ENCODE measurements at regions not wholly inside any gene's neighbourhood (a gene's known extent, or its start where the extent isn't known, plus 50 kb on each side); places are given as distances from the start of the nearest gene placed in this dataset.

- H3K27ac ChIP-seq = no peak overlapping the region
- no peaks in the 10 kb centered on the region for H3K27me3 ChIP-seq
- no peak for TF ChIP-seq CTCF (IDR thresholded peaks at IDR 0.05)
- no peak for TF ChIP-seq POLR2A (IDR thresholded peaks at IDR 0.05)
- no peak for TF ChIP-seq EP300 (IDR thresholded peaks at IDR 0.05)
- H3K4me1 ChIP-seq = no peaks in the 10 kb centered on the region
- H3K36me3 ChIP-seq = no peaks in the 10 kb centered on the region
- DNase-seq (ENCODE audit: low spot score in 2 of 2) = no peak
- H3K9me3 ChIP-seq = no peaks in the 10 kb centered on the region
- WGBS, 2 donors = 53 to 56% methylated on average over 3 of the region's 3 CpGs
- no peak overlapping the region for H3K4me3 ChIP-seq
Observed at GRCh38 chr12:61654698-61655097, 605.5 kb upstream of the USP15 start.

- Histone ChIP-seq H3K9me3 (no peaks in the 10 kb centered on the region), H3K27me3 (no peaks in the 10 kb centered on the region), H3K27ac (no peak overlapping the region), H3K36me3 (no peaks in the 10 kb centered on the region), H3K4me3 (no peak overlapping the region), H3K4me1 (no peaks in the 10 kb centered on the region)
- no peak for TF ChIP-seq CTCF (IDR thresholded peaks at IDR 0.05)
- TF ChIP-seq EP300 (IDR thresholded peaks at IDR 0.05) = no peak
- no peak for TF ChIP-seq POLR2A (IDR thresholded peaks at IDR 0.05)
- DNase-seq (ENCODE audit: low spot score in 2 of 2) = no peak
- 65 to 68% methylated on average over 1 of the region's 1 CpG for WGBS, 2 donors
Observed at GRCh38 chr12:61655241-61655640, 605.0 kb upstream of the USP15 start.

GRCh38 chr12:61667676-61668075, 592.5 kb upstream of the USP15 start:
- Histone ChIP-seq H3K4me3 (no peak overlapping the region), H3K27ac (no peak overlapping the region), H3K27me3 (no peaks in the 10 kb centered on the region), H3K4me1 (no peaks in the 10 kb centered on the region), H3K36me3 (no peaks in the 10 kb centered on the region), H3K9me3 (peaks cover 0 to 20% (median 2%) of the 10 kb centered on the region in 4 donors)
- WGBS, 2 donors = 22 to 60% methylated on average over 1 of the region's 1 CpG
- no peak for DNase-seq (ENCODE audit: low spot score in 2 of 2)
- TF ChIP-seq CTCF (IDR thresholded peaks at IDR 0.05) = no peak
- TF ChIP-seq POLR2A (IDR thresholded peaks at IDR 0.05) = no peak
- no peak for TF ChIP-seq EP300 (IDR thresholded peaks at IDR 0.05)

GRCh38 chr12:61676520-61676919, 583.7 kb upstream of the USP15 start:
- Histone ChIP-seq H3K27me3 (no peaks in the 10 kb centered on the region), H3K9me3 (peaks cover 0 to 6% (median 0%) of the 10 kb centered on the region in 4 donors), H3K27ac (no peak overlapping the region), H3K4me1 (no peaks in the 10 kb centered on the region), H3K4me3 (no peak overlapping the region), H3K36me3 (no peaks in the 10 kb centered on the region)
- TF ChIP-seq POLR2A (IDR thresholded peaks at IDR 0.05) = no peak
- TF ChIP-seq EP300 (IDR thresholded peaks at IDR 0.05) = no peak
- no peak for TF ChIP-seq CTCF (IDR thresholded peaks at IDR 0.05)
- DNase-seq (ENCODE audit: low spot score in 2 of 2) = no peak

DNA sequence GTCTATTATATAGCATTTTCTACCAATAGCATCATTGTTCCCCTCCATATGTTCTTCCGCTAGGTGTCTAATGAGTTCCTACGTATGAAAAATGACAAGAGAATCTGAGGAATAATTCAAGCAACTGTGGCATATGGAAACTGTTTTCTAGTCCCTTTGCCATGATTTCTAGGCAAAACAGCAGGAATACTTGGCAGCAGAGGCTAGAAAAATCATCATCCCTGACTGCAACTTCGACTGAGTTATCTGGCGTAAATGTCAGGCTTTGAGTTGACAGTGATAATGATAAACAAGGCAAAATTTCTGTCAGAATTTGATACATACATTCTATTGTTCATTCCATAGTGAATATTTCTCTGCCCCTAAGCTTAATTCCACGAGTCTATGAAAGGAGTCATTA, 572.8 kb upstream of the USP15 start:
- TF ChIP-seq POLR2A (IDR thresholded peaks at IDR 0.05) (no peak), CTCF (IDR thresholded peaks at IDR 0.05) (no peak)
- H3K27me3 ChIP-seq = no peaks in the 10 kb centered on the region
- H3K4me1 ChIP-seq = no peaks in the 10 kb centered on the region
- H3K36me3 ChIP-seq = no peaks in the 10 kb centered on the region
- no peaks in the 10 kb centered on the region for H3K9me3 ChIP-seq
- no peak overlapping the region for H3K4me3 ChIP-seq
- DNase-seq (ENCODE audit: low spot score in 2 of 2) = no peak
- no peak overlapping the region for H3K27ac ChIP-seq
- 42 to 46% methylated on average over 5 of the region's 5 CpGs for WGBS, 2 donors
